ENCODE measurements at regions not wholly inside any gene's neighbourhood (a gene's known extent, or its start where the extent isn't known, plus 50 kb on each side); places are given as distances from the start of the nearest gene placed in this dataset.

GRCh38 chr1:229752679-229753078 lies 126.6 kb downstream of the URB2 start:
- TF ChIP-seq CTCF (conservative IDR thresholded peaks at IDR 0.05; ENCODE audit: low read depth, low read length) = no peak
- no peak overlapping the region for H3K4me3 ChIP-seq (ENCODE audit: low read depth, low read length)
- DNase-seq (ENCODE audit: low read depth) = no peak

- H3K4me3 ChIP-seq (ENCODE audit: low read depth, low read length) = no peak overlapping the region
- TF ChIP-seq CTCF (conservative IDR thresholded peaks at IDR 0.05; ENCODE audit: low read depth, low read length) = no peak
- DNase-seq (ENCODE audit: low read depth) = no peak
Observed at GRCh38 chr1:229753764-229754551, 127.9 kb downstream of the URB2 start.

- peak; percentile 50 for DNase-seq (ENCODE audit: low read depth)
- H3K4me3 ChIP-seq (ENCODE audit: low read depth, low read length) = no peak overlapping the region
- no peak for TF ChIP-seq CTCF (conservative IDR thresholded peaks at IDR 0.05; ENCODE audit: low read depth, low read length)
Observed at GRCh38 chr1:229756666-229757065, 130.6 kb downstream of the URB2 start.

- no peak for DNase-seq (ENCODE audit: low read depth)
- no peak for TF ChIP-seq CTCF (conservative IDR thresholded peaks at IDR 0.05; ENCODE audit: low read depth, low read length)
- no peak overlapping the region for H3K4me3 ChIP-seq (ENCODE audit: low read depth, low read length)
Observed at GRCh38 chr1:229757226-229757625, 131.2 kb downstream of the URB2 start.

- no peak for DNase-seq (ENCODE audit: low read depth)
- TF ChIP-seq CTCF (conservative IDR thresholded peaks at IDR 0.05; ENCODE audit: low read depth, low read length) = no peak
- no peak overlapping the region for H3K4me3 ChIP-seq (ENCODE audit: low read depth, low read length)
Observed at GRCh38 chr1:229758101-229759036, 132.3 kb downstream of the URB2 start.

GRCh38 chr1:229759037-229759435 lies 133.0 kb downstream of the URB2 start:
- no peak overlapping the region for H3K4me3 ChIP-seq (ENCODE audit: low read depth, low read length)
- TF ChIP-seq CTCF (conservative IDR thresholded peaks at IDR 0.05; ENCODE audit: low read depth, low read length) = no peak
- DNase-seq (ENCODE audit: low read depth) = no peak
